ENCODE measurements at regions not wholly inside any gene's neighbourhood (a gene's known extent, or its start where the extent isn't known, plus 50 kb on each side); places are given as distances from the start of the nearest gene placed in this dataset.

DNA sequence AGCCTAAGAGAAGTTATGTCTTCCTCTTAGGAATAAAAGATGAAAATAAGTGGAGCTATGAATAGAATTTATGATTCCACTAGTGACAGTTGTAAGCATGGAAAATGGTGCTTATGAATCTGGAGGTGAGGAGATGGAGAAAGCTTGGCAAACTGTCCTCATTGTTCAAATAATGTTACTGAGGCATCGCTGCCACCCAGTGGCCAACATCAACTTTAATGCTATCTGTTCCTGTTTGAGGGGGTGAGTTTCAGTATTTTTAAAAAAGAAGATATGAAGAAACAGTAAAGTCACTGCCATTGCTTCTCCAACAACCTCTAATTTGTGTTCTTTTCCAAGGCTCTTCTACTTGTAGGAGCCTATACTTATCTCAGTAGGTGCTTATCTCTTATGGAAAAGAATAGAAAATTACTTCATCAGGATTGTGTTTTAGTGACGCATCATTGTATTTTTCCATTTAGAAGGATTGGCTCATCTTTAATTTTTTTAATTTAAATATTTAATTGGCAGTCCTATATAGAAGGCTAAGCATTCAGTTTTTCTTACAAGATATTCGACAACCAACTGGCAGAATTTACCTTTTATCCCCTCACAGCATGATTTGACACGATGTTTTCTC, 260.4 kb upstream of the P2RY1 start:
- TF ChIP-seq, protein P1, sequence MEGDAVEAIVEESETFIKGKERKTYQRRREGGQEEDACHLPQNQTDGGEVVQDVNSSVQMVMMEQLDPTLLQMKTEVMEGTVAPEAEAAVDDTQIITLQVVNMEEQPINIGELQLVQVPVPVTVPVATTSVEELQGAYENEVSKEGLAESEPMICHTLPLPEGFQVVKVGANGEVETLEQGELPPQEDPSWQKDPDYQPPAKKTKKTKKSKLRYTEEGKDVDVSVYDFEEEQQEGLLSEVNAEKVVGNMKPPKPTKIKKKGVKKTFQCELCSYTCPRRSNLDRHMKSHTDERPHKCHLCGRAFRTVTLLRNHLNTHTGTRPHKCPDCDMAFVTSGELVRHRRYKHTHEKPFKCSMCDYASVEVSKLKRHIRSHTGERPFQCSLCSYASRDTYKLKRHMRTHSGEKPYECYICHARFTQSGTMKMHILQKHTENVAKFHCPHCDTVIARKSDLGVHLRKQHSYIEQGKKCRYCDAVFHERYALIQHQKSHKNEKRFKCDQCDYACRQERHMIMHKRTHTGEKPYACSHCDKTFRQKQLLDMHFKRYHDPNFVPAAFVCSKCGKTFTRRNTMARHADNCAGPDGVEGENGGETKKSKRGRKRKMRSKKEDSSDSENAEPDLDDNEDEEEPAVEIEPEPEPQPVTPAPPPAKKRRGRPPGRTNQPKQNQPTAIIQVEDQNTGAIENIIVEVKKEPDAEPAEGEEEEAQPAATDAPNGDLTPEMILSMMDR (IDR thresholded peaks at IDR 0.05), result peak; percentile 43 to 62 (median 53)
- no peak for TF ChIP-seq POLR2A (IDR thresholded peaks at IDR 0.05)

Measured in testis (tissue), 2 donors.